Transverse colon (tissue), 4 donors: ENCODE measurements at regions not wholly inside any gene's neighbourhood (a gene's known extent, or its start where the extent isn't known, plus 50 kb on each side); places are given as distances from the start of the nearest gene placed in this dataset.

Experiments used
- DNase-seq: peaks from one replicate; pipeline ENCODE4 v3.0.0-alpha.2; 2019
- H3K27ac ChIP-seq, 4 donors: fragments of 200-600 bp; sonication (generic); 2 replicates each; pipeline ENCODE4 v1.5.1; 2016 to 2018; ENCODE audit warnings: inconsistent platforms in 4 of 4
- H3K27me3 ChIP-seq: fragments of 200-600 bp; sonication (generic); 2 replicates; pipeline ENCODE4 v1.5.1; 2017; ENCODE audit warnings: inconsistent platforms
- H3K36me3 ChIP-seq, 4 donors: fragments of 200-600 bp; sonication (generic); 2 replicates each; pipeline ENCODE4 v1.5.1; 2017 to 2019; ENCODE audit warnings: inconsistent platforms in 4 of 4
- H3K4me1 ChIP-seq, 4 donors: fragments of 200-600 bp; sonication (generic); 2 replicates each; pipeline ENCODE4 v1.5.1; 2017 to 2020; ENCODE audit warnings: inconsistent platforms in 4 of 4
- H3K4me3 ChIP-seq, 4 donors: fragments of 200-600 bp; sonication (generic); 1 replicate in 1 of 4; 2 replicates in 3 of 4; pipeline versions ENCODE4 v1.5.1 to v1.6.1; 2017 to 2019; ENCODE audit warnings: inconsistent platforms in 4 of 4
- H3K9me3 ChIP-seq, 2 donors: fragments of 200-600 bp; sonication (generic); 2 replicates each; pipeline ENCODE4 v1.5.1; 2017 to 2019; ENCODE audit warnings: inconsistent platforms in 2 of 2
- EP300 ChIP-seq: sonication (generic); formaldehyde crosslinking; IDR thresholded peaks from one replicate; pipeline ENCODE4 v1.6.1; 2017; ENCODE audit warnings: antibody characterized with exemption, low read depth
- POLR2A ChIP-seq: fragments of 450-650 bp; IDR thresholded peaks from one replicate; pipeline ENCODE4 v1.6.1; 2016; ENCODE audit warnings: antibody characterized with exemption, mild to moderate bottlenecking, moderate library complexity
- POLR2AphosphoS5 ChIP-seq, 3 donors: sonication (generic); formaldehyde crosslinking; IDR thresholded peaks; one replicate each; pipeline ENCODE4 v1.6.1; 2016; ENCODE audit warnings: antibody characterized with exemption in 3 of 3
- WGBS, 2 donors: methylation state at CpG; one replicate each; pipeline ENCODE4 v1.1.5; 2018; ENCODE audit warnings: low coverage in 1 of 2; 5-methylcytosine and 5-hydroxymethylcytosine counted together
- in situ Hi-C, 4 donors: fragments of 200-750 bp; cut with MboI; loops; one replicate each; pipeline versions ENCODE4 v1.15.0 to v1.15.1; 2017; ENCODE audit warnings: low sequenced_read_pairs in 3 of 4, low pct_ligation_motif_present in 1 of 4, low pct_unique_long_range_greater_than_20kb in 1 of 4
- intact Hi-C: fragments of 100-400 bp; cut with DNase I; formaldehyde crosslinking; loops from one replicate; pipeline ENCODE4 v1.15.1; 2023; ENCODE audit warnings: low total_unique reads
- TF ChIP-seq, protein P1 (sequence below), 5 experiments: fragments of 200-600 bp in 3 of 5; fragments of 450-650 bp in 2 of 5; sonication (generic) in 3 of 5; IDR thresholded peaks; 1 replicate in 2 of 5; 2 replicates in 3 of 5; pipeline ENCODE4 v1.5.1; 2016 to 2017; ENCODE audit warnings: antibody characterized with exemption in 5 of 5, inconsistent platforms in 3 of 5, mild to moderate bottlenecking in 2 of 5, moderate library complexity in 1 of 5

DNA sequence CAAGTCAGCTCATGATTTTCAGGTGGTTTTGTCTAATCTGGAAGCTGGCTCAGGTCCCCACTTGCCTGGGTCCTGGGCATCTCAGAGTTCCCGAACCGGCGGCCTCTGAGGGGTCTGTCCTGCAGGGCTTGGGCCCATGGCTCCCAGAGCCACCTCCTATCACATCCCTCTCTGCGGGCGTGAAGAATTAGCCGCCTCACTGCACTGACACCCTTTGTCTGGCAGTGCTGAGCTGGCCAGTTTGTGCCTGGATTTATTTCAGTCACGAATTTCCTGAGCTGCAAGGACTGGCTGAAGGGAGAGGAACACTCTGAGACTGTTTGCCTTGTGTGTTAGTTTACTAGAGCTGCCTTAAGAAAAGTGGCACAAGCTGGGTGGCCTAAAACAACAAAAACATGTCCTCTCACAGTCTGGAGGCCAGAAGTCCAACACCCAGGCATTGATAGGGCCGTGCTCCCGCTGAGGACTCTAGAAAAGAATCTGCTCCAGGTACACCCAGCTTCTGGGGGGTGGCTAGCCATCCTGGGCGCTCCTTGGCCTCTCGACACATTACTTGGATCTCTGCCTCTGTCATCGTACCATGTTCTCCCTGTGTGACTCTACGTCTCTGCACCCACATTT is 217.5 kb upstream of the DYNLRB2 start:
- no peaks in the 10 kb centered on the region for H3K4me1 ChIP-seq
- no peak for DNase-seq
- 82 to 88% methylated on average over 3 to 11 of the region's 13 CpGs for WGBS, 2 donors
- H3K9me3 ChIP-seq = no peaks in the 10 kb centered on the region
- in situ Hi-C loops (no loop called here), intact Hi-C loops (no loop called here)
- no peaks in the 10 kb centered on the region for H3K36me3 ChIP-seq
- H3K27ac ChIP-seq = no peak overlapping the region
- no peak overlapping the region for H3K4me3 ChIP-seq
- no peaks in the 10 kb centered on the region for H3K27me3 ChIP-seq
- TF ChIP-seq EP300 (no peak), POLR2A (no peak), POLR2AphosphoS5 (IDR thresholded peaks at IDR 0.05) (no peak)
- TF ChIP-seq, protein P1, sequence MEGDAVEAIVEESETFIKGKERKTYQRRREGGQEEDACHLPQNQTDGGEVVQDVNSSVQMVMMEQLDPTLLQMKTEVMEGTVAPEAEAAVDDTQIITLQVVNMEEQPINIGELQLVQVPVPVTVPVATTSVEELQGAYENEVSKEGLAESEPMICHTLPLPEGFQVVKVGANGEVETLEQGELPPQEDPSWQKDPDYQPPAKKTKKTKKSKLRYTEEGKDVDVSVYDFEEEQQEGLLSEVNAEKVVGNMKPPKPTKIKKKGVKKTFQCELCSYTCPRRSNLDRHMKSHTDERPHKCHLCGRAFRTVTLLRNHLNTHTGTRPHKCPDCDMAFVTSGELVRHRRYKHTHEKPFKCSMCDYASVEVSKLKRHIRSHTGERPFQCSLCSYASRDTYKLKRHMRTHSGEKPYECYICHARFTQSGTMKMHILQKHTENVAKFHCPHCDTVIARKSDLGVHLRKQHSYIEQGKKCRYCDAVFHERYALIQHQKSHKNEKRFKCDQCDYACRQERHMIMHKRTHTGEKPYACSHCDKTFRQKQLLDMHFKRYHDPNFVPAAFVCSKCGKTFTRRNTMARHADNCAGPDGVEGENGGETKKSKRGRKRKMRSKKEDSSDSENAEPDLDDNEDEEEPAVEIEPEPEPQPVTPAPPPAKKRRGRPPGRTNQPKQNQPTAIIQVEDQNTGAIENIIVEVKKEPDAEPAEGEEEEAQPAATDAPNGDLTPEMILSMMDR (IDR thresholded peaks at IDR 0.05) = no peak

DNA sequence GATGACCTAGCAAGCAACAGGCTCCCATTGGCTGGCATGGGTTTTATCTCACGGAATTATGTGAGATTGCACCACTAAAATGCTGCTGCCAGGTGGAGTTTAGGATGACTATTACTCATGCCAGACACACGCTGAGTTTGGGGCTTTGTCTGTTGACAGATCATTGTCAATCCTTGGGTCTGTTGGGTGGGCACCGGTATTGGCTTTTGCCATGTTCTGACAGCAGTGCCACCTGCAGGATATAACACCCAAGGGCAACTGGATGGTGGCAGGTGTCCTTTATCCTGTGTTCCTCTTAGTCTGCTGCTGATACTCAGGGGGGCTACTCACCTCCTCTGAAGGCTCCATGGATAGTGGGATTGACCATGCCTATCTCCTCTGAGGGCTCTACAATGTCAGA is 221.6 kb upstream of the DYNLRB2 start:
- Histone ChIP-seq H3K9me3 (no peaks in the 10 kb centered on the region), H3K27me3 (no peaks in the 10 kb centered on the region), H3K27ac (no peak overlapping the region), H3K4me3 (no peak overlapping the region), H3K4me1 (no peaks in the 10 kb centered on the region), H3K36me3 (no peaks in the 10 kb centered on the region)
- no peak for DNase-seq
- 46% methylated on average over 3 of the region's 3 CpGs; no CpG with 5 or more reads in 1 of the 2 donors for WGBS, 2 donors
- in situ Hi-C loops (no loop called here), intact Hi-C loops (no loop called here)
- TF ChIP-seq, protein P1 (IDR thresholded peaks at IDR 0.05) = peak in 2 of 5 experiments; percentile 25 to 27
- TF ChIP-seq POLR2A (no peak), POLR2AphosphoS5 (IDR thresholded peaks at IDR 0.05) (no peak)

DNA sequence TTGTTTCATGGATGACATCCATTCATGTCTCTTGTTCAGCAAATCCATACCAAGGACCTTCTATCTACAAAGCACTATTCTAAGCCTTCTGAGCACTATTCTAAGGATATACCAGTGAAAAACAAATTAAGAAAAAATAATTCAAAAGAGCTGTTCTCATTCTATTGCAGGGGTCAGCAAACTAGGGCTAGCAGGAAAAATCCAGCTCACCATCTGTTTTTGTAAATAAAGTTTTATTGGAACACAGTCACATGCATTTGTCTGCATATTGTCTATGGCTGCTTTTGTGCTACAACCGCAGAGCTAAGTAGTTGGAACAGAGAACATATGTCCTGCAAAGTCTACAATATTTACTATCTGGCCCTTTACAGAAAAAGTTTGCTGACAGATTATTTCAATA is 222.7 kb upstream of the DYNLRB2 start:
- Histone ChIP-seq H3K4me3 (no peak overlapping the region), H3K9me3 (no peaks in the 10 kb centered on the region), H3K27me3 (no peaks in the 10 kb centered on the region), H3K27ac (no peak overlapping the region), H3K36me3 (no peaks in the 10 kb centered on the region), H3K4me1 (no peaks in the 10 kb centered on the region)
- TF ChIP-seq POLR2AphosphoS5 (IDR thresholded peaks at IDR 0.05) (no peak), POLR2A (no peak), EP300 (no peak)
- TF ChIP-seq, protein P1 (IDR thresholded peaks at IDR 0.05) = no peak
- 90 to 97% methylated on average over 1 of the region's 1 CpG for WGBS, 2 donors
- in situ Hi-C loops = no loop called here
- DNase-seq = no peak
- intact Hi-C loops = no loop called here

DNA sequence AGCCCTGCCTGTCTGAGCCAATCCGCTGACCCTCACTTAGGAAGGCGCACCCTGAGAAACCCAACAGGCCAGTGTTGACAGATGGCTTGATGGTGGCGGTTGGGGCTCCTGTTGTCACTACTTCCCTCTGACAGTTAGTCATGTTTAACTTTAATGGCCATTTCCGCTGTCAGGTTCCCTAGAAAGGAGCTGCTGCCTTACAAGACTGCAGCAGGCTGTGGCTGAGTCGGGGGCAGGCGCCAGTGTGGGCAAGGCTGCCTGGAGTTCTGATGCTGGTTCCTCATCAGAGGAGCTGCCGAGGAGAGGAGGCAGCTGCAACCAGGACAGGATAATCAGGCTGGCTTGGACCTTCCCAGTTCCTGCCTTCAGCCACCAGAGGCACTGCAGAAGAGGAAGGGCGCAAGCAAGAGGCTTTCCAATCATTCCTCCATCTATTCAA is 223.2 kb upstream of the DYNLRB2 start:
- no peak overlapping the region for H3K4me3 ChIP-seq
- no peaks in the 10 kb centered on the region for H3K9me3 ChIP-seq
- no peak for DNase-seq
- in situ Hi-C loops = no loop called here
- intact Hi-C loops = no loop called here
- no peak for TF ChIP-seq POLR2AphosphoS5 (IDR thresholded peaks at IDR 0.05)
- TF ChIP-seq, protein P1 (IDR thresholded peaks at IDR 0.05) = peak in 2 of 5 experiments; percentile 10 to 12
- no peak for TF ChIP-seq EP300
- TF ChIP-seq POLR2A = no peak
- no peak overlapping the region for H3K27ac ChIP-seq
- no peaks in the 10 kb centered on the region for H3K27me3 ChIP-seq
- no peaks in the 10 kb centered on the region for H3K36me3 ChIP-seq
- WGBS, 2 donors = 71% methylated on average over 8 of the region's 8 CpGs; no CpG with 5 or more reads in 1 of the 2 donors
- H3K4me1 ChIP-seq = no peaks in the 10 kb centered on the region
